GM21447 (cell line): ENCODE measurements at regions not wholly inside any gene's neighbourhood (a gene's known extent, or its start where the extent isn't known, plus 50 kb on each side); places are given as distances from the start of the nearest gene placed in this dataset.
"Not testable (repeated sequence)": the region's sequence is repeated elsewhere in the genome, so short reads cannot be mapped to it uniquely, and the experiment has no call there.

ENCODE experiments used
- ATAC-seq: cut with Tn5 transposase; IDR thresholded peaks from one replicate; pipeline ENCODE4 v1.9.1; 2021; ENCODE audit not compliant: unreplicated experiment

DNA sequence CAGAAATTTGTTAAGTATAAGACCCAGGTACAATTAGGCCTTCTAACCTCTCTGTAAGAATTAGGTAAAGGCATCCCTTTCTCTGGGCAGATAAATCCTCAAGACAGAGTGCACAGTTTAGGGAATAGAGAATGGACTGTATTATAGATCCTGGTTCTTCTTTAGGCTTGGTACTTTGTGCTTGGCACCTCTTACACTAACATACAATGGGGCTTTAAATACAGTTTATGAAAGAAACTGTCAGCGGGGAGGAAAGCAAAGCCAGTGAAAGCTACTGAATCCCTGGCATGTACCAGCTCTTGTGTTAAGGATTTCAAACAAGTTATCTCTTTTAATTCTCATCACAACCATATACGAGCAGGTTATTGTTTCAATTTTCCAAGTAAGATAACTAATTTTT lies 1350.0 kb downstream of the ADGRL3 start:
- ATAC-seq, result no peak

GRCh38 chr4:62549601-62550000 lies 1349.5 kb downstream of the ADGRL3 start:
- no peak for ATAC-seq

GRCh38 chr4:62548765-62549164 lies 1348.6 kb downstream of the ADGRL3 start:
- no peak for ATAC-seq

DNA sequence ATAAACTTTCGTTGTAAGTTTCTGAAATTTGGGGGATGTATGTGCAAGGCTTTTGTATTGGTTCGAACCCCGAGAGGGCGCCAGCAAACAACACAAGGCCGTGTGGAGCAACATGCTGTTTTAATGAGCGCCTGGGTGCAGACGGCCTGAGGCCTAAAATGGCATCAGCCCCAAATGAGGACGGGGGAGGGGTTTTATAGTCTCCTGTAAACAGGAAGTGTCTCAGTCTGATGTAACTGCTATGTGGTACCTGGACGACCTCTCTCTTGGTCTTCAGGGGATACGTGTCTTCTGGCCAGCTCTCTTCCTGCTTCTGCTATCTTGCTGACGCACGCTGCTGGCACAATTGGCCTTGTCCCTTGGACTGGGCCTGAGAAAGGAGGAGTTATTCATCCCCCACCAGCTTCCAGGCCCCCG lies 1348.0 kb downstream of the ADGRL3 start:
- no peak for ATAC-seq

GRCh38 chr4:62544428-62544827 lies 1344.3 kb downstream of the ADGRL3 start:
- no peak for ATAC-seq

DNA sequence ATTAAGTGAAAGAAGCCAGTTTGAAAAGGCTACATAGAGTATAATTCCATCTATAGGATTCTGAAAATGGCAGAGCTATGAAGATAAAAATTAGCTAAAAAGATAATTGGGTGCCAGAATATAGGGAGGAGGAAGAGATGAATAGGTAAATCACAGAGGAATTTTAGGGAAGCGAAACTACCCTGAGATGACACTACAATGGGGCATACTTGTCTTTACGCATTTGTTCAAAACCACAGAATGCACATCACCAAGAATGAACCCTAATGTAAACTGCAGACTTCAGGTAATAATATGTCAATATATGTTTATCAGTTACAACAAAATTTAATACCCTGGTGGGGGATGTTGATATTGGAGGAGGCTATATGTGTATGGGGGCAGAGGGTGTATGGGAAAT lies 1342.9 kb downstream of the ADGRL3 start:
- ATAC-seq, result no peak

DNA sequence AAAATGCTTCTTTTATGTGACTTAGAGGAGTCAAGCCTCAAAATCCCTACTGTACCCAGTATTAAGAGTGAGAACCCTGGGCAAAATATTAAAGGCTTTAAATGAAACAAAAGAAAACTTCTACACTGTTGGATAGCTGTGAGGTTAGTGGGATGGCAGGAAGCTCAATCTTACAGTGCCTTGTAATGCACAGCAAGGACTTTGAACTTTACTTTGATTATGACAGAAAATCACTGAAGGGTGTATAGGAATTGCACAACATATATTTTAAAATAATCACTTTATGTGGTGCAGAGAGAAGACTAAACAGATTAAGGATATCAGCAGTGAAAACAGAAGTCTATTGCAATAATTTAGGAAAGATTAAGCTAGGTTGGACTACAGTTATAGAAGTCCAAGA lies 1333.4 kb downstream of the ADGRL3 start:
- no peak for ATAC-seq

DNA sequence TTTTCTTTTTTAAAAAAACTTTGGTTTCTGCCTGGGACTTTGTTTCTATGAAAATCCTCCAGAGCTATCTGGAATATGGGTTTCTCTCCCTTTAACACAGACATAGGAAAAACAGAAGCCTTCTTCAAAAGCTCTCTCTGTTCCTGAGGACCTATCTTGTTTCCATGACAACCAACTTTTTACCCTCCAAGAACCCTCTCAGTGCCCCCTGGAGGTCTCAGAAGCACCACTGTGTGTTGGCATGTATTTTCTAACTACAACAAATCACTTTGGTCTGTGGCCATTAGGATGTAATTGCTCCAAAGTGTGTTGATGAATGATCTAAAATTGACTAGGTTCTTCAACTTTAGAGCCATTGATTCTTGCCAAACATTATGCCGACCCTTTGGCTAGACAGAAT lies 1331.6 kb downstream of the ADGRL3 start:
- ATAC-seq, result no peak

DNA sequence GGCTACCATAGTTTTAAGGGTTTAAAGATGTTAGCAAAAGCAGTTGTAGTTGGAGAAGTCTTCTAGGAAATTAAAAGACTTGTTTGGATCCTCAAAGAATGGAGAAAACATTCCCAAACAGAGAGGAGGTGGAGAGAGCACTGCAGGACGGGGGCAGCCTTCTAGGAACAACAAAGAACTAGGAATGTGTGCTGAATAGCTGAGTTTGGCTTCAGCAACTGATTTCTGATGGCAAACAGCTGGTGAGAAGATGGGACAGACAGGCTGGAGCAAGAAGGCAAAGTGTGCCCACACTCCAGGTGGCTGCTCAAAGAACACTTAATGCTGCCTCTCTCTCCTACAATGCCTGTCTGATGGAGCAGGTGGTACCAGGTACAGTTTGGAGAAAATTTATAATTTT lies 1331.1 kb downstream of the ADGRL3 start:
- ATAC-seq, result no peak

GRCh38 chr4:62528874-62529273 lies 1328.7 kb downstream of the ADGRL3 start:
- no peak for ATAC-seq

DNA sequence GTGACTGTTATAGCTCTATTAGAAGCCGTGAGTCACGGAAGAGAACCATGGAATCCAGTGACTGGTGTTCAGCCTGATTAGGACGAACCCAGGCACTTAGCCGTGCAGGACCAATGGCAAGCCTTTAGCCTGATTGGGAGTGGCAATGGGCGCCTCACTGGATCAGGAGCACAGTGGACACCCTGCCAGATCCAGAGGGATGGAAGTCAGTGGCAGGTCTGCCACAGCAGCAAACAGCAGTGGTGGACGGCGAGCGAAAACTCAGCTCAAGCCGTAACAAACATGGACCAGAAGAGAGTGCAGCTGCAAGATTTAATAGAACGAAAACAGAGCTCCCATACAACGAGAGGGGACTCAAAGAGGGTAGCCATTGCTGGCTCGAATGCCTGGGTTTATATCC lies 1326.5 kb downstream of the ADGRL3 start:
- no peak for ATAC-seq

- ATAC-seq, result no peak
Observed at GRCh38 chr4:62523256-62523655, 1323.1 kb downstream of the ADGRL3 start.

DNA sequence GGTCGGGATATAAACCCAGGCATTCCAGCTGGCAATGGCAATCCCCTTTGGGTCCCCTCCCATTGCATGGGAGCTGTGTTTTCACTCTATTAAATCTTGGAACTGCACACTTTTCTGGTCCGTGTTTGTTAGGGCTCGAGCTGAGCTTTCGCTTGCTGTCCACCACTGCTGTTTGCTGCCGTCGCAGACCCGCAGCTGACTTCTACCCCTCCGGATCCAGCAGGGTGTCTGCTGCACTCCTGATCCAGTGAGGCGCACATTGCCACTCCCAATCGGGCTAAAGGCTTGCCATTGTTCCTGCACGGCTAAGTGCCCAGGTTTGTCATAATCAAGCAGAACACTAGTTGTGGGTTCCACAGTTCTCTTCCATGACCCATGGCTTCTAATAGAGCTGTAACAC lies 1322.1 kb downstream of the ADGRL3 start:
- no peak for ATAC-seq

GRCh38 chr4:62517716-62518115 lies 1317.6 kb downstream of the ADGRL3 start:
- ATAC-seq, result no peak

DNA sequence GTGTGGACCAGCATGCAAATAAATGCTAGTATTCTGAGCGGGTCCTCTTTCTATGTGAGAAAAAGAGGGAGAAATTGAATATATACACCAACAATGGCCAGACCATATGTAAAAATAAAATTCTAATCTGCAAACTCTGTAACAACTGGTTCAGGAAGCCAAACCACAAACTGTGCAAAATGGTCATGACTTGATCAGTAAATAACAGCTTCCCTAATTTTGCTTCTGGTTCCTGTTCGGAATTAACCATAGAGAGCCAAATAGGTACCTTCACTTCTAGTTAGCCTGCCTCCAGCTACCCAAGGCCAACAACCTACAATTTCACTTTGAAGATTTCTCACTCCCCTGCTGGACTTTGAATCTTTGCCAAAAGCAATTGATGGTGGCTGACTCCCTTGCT lies 1313.2 kb downstream of the ADGRL3 start:
- no peak for ATAC-seq

DNA sequence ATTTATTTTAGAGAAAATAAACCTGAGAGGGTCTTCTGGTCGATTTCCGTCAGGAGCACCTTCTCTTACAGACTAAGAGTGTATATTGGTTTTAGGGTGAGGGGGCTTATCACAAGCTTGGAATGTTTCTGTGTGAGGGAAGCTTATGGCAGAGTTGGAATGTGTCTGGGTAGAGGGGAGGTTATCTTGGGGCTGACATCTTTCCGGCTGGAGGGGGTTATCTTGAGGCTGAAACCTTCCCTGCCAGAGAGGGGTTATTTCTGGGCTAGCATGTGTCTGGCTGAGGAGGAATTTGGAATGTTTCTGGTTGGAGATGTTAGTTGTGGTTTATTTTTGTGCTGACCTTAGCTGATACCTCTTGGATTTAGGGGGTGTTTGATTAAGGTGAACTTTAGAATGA lies 1312.1 kb downstream of the ADGRL3 start:
- no peak for ATAC-seq

DNA sequence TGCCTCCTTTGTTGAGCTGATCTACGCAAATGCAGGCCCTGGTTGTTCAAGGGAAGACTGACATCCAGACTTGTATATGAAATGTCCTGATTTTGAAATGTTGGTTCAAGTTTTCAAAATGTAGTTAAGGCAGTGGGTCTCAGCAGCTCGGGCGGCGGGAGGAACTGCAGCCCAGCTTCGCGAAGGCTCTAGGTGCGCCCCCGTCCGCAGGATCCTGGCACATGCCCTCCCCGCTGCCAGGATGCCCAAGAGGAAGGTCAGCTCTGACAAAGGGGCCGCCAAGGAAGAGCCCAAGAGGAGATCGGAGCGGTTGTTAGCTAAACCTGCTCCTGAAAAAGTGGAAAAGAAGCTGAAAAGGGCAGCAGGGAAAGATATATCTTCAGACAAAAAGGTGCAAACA lies 1310.1 kb downstream of the ADGRL3 start:
- ATAC-seq, result no peak

- ATAC-seq, result no peak
Observed at GRCh38 chr4:62500296-62500695, 1300.2 kb downstream of the ADGRL3 start.

DNA sequence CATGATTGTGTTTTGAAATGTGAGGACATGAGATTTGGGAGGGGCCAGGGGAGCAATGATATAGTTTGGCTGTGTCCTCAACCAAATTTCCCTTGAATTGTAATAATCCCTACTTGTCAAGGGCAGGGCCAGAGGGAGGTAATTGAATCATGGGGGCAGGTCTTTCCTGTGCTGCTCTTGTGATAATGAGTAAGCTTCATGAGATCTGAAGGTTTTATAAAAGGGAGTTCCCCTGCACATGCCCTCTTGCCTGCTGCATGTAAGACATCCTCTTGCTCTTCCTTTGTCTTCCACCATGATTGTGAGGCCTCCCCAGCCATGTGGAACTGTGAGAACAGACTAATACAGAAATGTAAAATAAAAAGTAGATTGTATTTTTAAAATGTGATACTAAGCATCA lies 1294.9 kb downstream of the ADGRL3 start:
- ATAC-seq, result no peak

GRCh38 chr4:62491756-62492155 lies 1291.6 kb downstream of the ADGRL3 start:
- not testable (repeated sequence) for ATAC-seq

- ATAC-seq, result no peak
Observed at GRCh38 chr4:62490635-62491034, 1290.5 kb downstream of the ADGRL3 start.

DNA sequence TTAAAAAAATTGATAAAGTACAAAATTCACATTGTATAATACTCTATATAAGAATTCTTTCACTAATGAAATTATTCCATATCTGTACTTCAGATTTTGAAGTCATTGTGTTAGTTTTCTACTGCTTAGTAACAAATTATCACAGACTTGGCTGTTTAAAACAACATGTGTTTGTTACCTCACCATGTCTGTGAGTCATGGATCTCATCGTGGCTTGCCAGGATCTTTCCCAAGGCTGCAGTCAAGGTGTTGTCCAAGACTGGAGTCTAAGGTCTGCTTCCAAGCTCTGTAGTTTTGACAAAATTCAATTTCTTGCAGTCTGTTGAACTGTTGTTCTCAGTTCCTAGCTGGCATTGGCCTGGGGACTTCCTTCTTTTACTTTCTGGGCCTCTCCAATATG lies 1286.9 kb downstream of the ADGRL3 start:
- no peak for ATAC-seq

DNA sequence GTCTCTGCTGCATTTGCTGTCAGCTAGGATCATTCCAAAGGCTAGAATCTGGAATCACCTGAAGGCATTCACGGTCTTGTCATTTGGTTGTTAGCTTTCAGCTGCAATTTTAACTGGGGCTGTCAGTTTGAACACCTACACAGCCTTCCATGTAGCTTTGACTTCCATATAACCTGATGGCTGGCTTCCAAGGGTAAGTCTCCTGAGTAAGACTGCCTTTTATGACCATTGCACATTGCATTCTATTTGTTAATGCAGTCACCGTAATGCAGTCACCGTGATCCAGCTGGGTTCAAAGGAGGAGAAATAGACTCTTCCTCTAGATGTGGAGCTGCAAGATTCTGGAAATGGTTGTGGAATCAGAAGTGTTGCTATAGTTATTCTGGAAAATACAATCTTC lies 1284.2 kb downstream of the ADGRL3 start:
- no peak for ATAC-seq

- no peak for ATAC-seq
Observed at GRCh38 chr4:62482355-62482754, 1282.2 kb downstream of the ADGRL3 start.
